Stomach (tissue), 8 donors: ENCODE measurements at regions not wholly inside any gene's neighbourhood (a gene's known extent, or its start where the extent isn't known, plus 50 kb on each side); places are given as distances from the start of the nearest gene placed in this dataset.

Experiments used
- DNase-seq, 2 donors: peaks; one replicate each; pipeline versions ENCODE4 v3.0.0 to v3.0.0-alpha.2; 2013 to 2019
- H3K27ac ChIP-seq, 5 donors: fragments of 200-600 bp in 4 of 5; sonication (generic) in 4 of 5; one replicate each; pipeline ENCODE4 v1.5.1; 2013 to 2019; ENCODE audit warnings: mild to moderate bottlenecking in 1 of 5, moderate library complexity in 1 of 5
- H3K27me3 ChIP-seq, 3 donors: fragments of 200-600 bp; sonication (generic); one replicate each; pipeline ENCODE4 v1.5.1; 2017 to 2019; ENCODE audit warnings: mixed run types in 1 of 3
- H3K36me3 ChIP-seq, 4 donors: fragments of 200-600 bp; sonication (generic); 1 replicate in 3 of 4; 2 replicates in 1 of 4; pipeline ENCODE4 v1.5.1; 2016 to 2019
- H3K4me1 ChIP-seq, 4 donors: fragments of 200-600 bp; sonication (generic); one replicate each; pipeline ENCODE4 v1.5.1; 2016 to 2019
- H3K4me3 ChIP-seq, 4 donors: fragments of 200-600 bp; sonication (generic) in 3 of 4; one replicate each; pipeline ENCODE4 v1.5.1; 2016 to 2019; ENCODE audit warnings: mild to moderate bottlenecking in 1 of 4
- H3K9me3 ChIP-seq, 4 donors: fragments of 200-600 bp; sonication (generic); one replicate each; pipeline ENCODE4 v1.5.1; 2016 to 2019
- EP300 ChIP-seq: sonication (generic); formaldehyde crosslinking; IDR thresholded peaks from one replicate; pipeline ENCODE4 v1.6.1; 2017; ENCODE audit warnings: antibody characterized with exemption
- POLR2A ChIP-seq, 4 donors: fragments of 450-650 bp; IDR thresholded peaks; one replicate each; pipeline ENCODE4 v1.6.1; 2016; ENCODE audit warnings: antibody characterized with exemption in 4 of 4, control low read depth in 2 of 4, mild to moderate bottlenecking in 1 of 4, moderate library complexity in 1 of 4
- POLR2AphosphoS5 ChIP-seq, 3 donors: sonication (generic); formaldehyde crosslinking; IDR thresholded peaks; one replicate each; pipeline ENCODE4 v1.6.1; 2016; ENCODE audit warnings: antibody characterized with exemption in 3 of 3
- WGBS, 5 donors: extraction: QIAGEN DNeasy Blood & Tissue Kit in 3 of 5; methylation state at CpG; one replicate each; pipeline versions ENCODE4 v1.1.5 to v1.1.7; 2013 to 2018; 5-methylcytosine and 5-hydroxymethylcytosine counted together
- intact Hi-C: fragments of 100-400 bp; cut with DNase I; formaldehyde crosslinking; loops from one replicate; pipeline ENCODE4 v1.15.1; 2023; ENCODE audit warnings: low total_unique reads
- TF ChIP-seq, protein P1 (sequence below), 7 experiments: fragments of 450-650 bp in 4 of 7; fragments of 200-600 bp in 3 of 7; sonication (generic) in 3 of 7; IDR thresholded peaks; one replicate each; pipeline ENCODE4 v1.5.1; 2016 to 2019; ENCODE audit warnings: antibody characterized with exemption in 7 of 7, control low read depth in 2 of 7, mild to moderate bottlenecking in 1 of 7
- donor health status: healthy with polysubstance abuse.
- donor health status: Bipolar disorder and iron deficiency.
- donor health status: healthy.

DNA sequence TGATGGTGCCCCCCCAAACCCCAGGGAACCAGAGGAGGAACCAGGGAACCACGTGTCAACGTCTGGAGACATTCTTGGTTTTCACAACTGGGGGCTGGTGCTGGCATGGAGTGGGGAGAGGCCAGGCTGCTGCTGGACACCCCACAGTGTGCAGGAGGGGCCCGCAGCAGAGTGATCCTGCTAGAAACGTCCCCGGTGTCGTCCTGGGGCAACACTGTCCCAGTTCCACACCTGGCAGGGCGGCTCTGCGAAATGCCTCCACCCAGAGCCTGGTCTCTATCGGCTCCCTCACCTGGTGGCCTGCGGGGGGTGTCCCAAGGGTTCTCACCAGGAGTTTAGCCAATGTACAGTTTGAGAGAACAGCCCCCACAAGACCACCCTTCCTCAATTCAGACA, 226.3 kb downstream of the CTTN start:
- peaks cover 0 to 15% (median 0%) of the 10 kb centered on the region in 3 donors for H3K27me3 ChIP-seq
- TF ChIP-seq POLR2AphosphoS5 (IDR thresholded peaks at IDR 0.05) = no peak
- TF ChIP-seq, protein P1, sequence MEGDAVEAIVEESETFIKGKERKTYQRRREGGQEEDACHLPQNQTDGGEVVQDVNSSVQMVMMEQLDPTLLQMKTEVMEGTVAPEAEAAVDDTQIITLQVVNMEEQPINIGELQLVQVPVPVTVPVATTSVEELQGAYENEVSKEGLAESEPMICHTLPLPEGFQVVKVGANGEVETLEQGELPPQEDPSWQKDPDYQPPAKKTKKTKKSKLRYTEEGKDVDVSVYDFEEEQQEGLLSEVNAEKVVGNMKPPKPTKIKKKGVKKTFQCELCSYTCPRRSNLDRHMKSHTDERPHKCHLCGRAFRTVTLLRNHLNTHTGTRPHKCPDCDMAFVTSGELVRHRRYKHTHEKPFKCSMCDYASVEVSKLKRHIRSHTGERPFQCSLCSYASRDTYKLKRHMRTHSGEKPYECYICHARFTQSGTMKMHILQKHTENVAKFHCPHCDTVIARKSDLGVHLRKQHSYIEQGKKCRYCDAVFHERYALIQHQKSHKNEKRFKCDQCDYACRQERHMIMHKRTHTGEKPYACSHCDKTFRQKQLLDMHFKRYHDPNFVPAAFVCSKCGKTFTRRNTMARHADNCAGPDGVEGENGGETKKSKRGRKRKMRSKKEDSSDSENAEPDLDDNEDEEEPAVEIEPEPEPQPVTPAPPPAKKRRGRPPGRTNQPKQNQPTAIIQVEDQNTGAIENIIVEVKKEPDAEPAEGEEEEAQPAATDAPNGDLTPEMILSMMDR (IDR thresholded peaks at IDR 0.05) = no peak
- TF ChIP-seq POLR2A (IDR thresholded peaks at IDR 0.05) = no peak
- no peak for TF ChIP-seq EP300
- H3K4me1 ChIP-seq = peaks cover 14 to 24% (median 20%) of the 10 kb centered on the region in 4 donors
- no peak overlapping the region for H3K27ac ChIP-seq
- no peak for DNase-seq
- intact Hi-C loops = no loop called here
- no peak overlapping the region for H3K4me3 ChIP-seq
- H3K9me3 ChIP-seq = peaks cover 0 to 6% (median 0%) of the 10 kb centered on the region in 4 donors
- H3K36me3 ChIP-seq = no peaks in the 10 kb centered on the region
- WGBS, 5 donors = 72 to 82% (median 76%) methylated on average over 10 of the region's 10 CpGs

DNA sequence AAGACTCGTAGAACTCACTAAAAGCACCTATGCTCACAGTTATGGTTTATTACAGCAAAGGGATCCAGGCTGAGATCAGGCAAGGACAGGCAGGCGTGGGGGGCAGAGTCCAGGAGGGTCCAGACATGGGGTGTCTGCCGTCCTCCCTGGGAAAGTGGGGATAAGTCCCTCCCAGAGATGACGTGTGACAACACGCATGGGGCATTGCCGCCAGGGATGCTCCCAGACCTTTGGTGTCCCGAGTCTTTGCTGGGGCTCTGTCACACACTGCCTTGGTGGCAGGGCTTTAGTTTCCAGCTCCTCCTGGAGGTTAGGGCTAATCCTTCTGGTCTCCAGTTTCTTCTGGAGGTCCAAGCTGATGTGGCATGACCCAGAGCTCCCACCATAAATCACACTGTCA, 226.7 kb downstream of the CTTN start:
- Histone ChIP-seq H3K36me3 (no peaks in the 10 kb centered on the region), H3K27ac (no peak overlapping the region), H3K4me3 (no peak overlapping the region), H3K9me3 (peaks cover 0 to 6% (median 0%) of the 10 kb centered on the region in 4 donors), H3K27me3 (peaks cover 0 to 20% (median 0%) of the 10 kb centered on the region in 3 donors), H3K4me1 (peaks cover 14 to 26% (median 21%) of the 10 kb centered on the region in 4 donors)
- 85 to 93% (median 91%) methylated on average over 4 to 7 of the region's 7 CpGs for WGBS, 5 donors
- intact Hi-C loops = no loop called here
- TF ChIP-seq POLR2A (IDR thresholded peaks at IDR 0.05) = no peak
- no peak for TF ChIP-seq POLR2AphosphoS5 (IDR thresholded peaks at IDR 0.05)
- TF ChIP-seq, protein P1 (IDR thresholded peaks at IDR 0.05) = no peak
- no peak for TF ChIP-seq EP300
- DNase-seq = no peak

DNA sequence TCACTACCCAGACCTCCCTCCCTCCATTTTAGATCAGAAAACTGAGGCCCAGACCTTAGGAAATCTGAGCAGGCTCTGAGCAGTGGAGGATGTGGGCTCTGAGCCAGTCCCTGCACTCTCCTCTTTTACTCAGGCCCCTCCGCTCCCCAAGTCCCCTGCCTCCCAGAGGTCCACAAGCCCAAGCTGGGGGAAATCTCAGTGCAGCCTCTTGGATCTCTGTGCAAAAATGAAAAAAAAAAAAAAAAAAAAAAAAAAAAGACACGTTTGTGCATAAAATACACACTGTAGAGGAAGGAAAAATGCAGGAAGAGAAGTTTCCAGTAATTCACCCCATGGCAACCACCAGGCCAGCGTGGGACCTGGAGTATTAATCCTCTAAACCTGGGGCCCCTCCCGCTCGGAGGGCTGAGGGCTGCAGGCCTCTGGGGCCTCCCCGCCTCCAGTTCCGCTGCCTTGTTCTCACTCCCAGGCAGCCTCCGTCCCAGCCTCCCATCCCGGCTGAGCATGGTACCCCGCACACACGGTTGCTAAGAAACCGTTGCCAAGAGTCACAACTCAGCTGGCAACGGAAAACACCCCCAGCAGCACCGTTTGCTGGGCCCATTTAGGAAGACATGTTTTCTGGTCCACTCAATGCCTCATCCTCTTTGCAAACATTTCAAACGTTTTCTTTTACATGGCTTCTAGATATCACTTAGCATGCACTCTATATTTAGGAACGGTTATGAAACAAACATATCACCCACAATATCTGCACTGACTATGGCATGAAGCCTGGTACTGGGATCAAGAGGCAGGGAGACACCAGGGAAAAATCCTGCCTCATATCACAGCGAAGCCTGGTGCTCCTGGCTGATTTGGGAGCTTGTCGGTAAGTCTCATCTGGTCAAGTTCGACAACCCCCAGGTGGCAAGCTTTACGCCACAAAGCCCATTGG, 227.5 kb downstream of the CTTN start:
- H3K9me3 ChIP-seq = peaks cover 0 to under 1% (median 0%) of the 10 kb centered on the region in 4 donors
- intact Hi-C loops = no loop called here
- H3K27ac ChIP-seq = no peak overlapping the region
- peaks cover 0 to 22% (median 0%) of the 10 kb centered on the region in 3 donors for H3K27me3 ChIP-seq
- H3K36me3 ChIP-seq = no peaks in the 10 kb centered on the region
- peaks cover 14 to 26% (median 21%) of the 10 kb centered on the region in 4 donors for H3K4me1 ChIP-seq
- no peak overlapping the region for H3K4me3 ChIP-seq
- WGBS, 5 donors = 64 to 74% (median 73%) methylated on average over 16 to 20 of the region's 20 CpGs
- TF ChIP-seq POLR2AphosphoS5 (IDR thresholded peaks at IDR 0.05) (no peak), EP300 (no peak), POLR2A (IDR thresholded peaks at IDR 0.05) (no peak)
- TF ChIP-seq, protein P1 (IDR thresholded peaks at IDR 0.05) = no peak
- DNase-seq = peak in 1 of 2 donors; percentile 71

DNA sequence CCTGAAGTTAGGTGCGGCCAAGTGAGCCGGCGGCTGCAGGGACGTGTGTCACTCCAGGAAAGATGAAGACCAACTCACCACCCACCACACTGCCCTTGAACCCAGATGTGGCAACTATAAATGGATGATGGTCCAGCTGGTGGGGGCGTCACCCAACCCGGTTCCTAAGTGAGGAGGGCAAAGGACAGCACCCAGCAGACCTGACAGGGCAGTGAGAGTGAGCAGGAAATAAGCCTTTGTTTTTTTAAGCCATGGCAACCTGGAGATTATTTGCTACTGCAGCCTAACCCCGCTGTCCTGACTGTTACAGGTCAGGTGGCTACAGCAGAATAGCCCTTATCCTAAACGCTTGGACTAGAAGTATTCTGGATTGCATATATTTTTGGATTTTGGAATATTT, 228.9 kb downstream of the CTTN start:
- Histone ChIP-seq H3K27me3 (peaks cover 0 to 22% (median 0%) of the 10 kb centered on the region in 3 donors), H3K36me3 (no peaks in the 10 kb centered on the region), H3K4me3 (no peak overlapping the region), H3K4me1 (peaks cover 14 to 26% (median 21%) of the 10 kb centered on the region in 4 donors), H3K27ac (no peak overlapping the region), H3K9me3 (no peaks in the 10 kb centered on the region)
- 43 to 66% (median 52%) methylated on average over 7 to 8 of the region's 8 CpGs for WGBS, 5 donors
- TF ChIP-seq EP300 (no peak), POLR2A (IDR thresholded peaks at IDR 0.05) (no peak), POLR2AphosphoS5 (IDR thresholded peaks at IDR 0.05) (no peak)
- TF ChIP-seq, protein P1 (IDR thresholded peaks at IDR 0.05) = no peak
- DNase-seq = peak in 1 of 2 donors; percentile 63
- intact Hi-C loops = no loop called here
